HG02610 (cell line): ENCODE measurements at regions not wholly inside any gene's neighbourhood (a gene's known extent, or its start where the extent isn't known, plus 50 kb on each side); places are given as distances from the start of the nearest gene placed in this dataset.

Experiments used
- ATAC-seq: cut with Tn5 transposase; IDR thresholded peaks from one replicate; pipeline ENCODE4 v1.9.1; 2021; ENCODE audit warnings: mild to moderate bottlenecking, moderate library complexity; ENCODE audit not compliant: unreplicated experiment

GRCh38 chr5:110916381-110917049 lies 155.0 kb upstream of the TSLP start:
- ATAC-seq, result peak; percentile 81

- ATAC-seq, result no peak
These were observed 154.2 kb upstream of the TSLP start for GRCh38 chr5:110917161-110917875.

GRCh38 chr5:110918683-110919082 lies 152.8 kb upstream of the TSLP start:
- ATAC-seq, result no peak

DNA sequence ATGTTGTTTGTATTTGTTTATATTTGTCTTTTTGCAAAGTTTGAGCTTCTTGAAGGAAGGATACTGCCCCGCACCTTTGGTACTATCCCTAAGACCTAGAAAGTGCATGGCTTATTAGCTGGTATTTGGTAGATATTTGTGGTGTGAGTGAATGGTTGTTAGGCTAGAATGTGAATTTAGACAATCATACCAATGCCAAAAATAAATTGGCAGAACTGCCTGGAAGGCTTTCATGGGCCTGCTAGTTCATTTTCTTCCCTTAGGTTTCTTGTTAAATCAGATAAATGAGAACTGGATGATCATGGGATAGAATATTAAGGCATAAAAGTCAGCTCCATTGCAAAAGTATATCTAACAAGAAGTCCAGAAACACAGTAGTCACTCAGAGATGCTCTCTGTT lies 147.5 kb upstream of the TSLP start:
- ATAC-seq, result no peak

GRCh38 chr5:110925398-110925797 lies 146.1 kb upstream of the TSLP start:
- no peak for ATAC-seq

- no peak for ATAC-seq
These were observed 145.6 kb upstream of the TSLP start for GRCh38 chr5:110925916-110926315.

GRCh38 chr5:110932755-110933488 lies 138.6 kb upstream of the TSLP start:
- peak; percentile 97 for ATAC-seq

DNA sequence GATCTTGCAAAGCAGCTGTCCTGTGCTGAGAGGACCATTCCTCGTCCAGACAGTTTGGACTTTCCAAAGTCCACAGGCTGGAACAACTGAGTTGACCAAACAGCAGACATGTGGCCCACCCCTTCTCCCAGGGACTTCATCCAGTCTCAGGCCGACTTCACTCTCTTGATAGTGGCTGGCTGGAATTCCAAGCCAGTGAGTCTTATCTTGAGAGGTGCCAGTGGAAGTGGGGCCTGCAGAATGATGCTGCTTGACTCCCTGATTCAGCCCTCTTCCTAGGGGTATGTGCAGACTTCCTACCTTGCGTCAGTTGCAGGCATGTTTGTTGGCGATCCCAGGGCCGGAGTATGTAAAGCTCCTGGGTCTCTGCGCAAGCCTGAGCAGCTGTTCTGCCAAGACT lies 131.4 kb upstream of the TSLP start:
- ATAC-seq, result no peak

GRCh38 chr5:110945874-110946436 lies 125.6 kb upstream of the TSLP start:
- ATAC-seq, result no peak

DNA sequence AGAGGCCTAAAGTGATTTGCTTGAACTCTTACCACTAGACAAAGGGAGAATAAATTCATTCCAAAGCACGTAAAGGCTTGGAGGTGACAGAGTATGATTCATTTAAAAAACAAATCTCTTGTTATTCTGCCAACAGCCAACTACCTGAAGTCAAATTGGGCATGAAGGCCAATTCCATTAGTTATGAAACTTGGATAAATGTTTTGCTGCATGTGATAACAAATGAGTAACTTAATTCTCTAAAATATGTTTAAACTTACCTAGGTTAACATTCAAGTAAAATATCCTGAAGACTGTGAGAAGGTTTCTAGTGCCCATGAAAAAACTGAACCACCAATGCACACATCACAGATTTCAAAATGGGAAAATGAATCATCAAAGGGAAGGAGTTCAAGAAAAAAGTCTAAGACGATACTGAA lies 120.1 kb upstream of the TSLP start:
- ATAC-seq, result no peak

DNA sequence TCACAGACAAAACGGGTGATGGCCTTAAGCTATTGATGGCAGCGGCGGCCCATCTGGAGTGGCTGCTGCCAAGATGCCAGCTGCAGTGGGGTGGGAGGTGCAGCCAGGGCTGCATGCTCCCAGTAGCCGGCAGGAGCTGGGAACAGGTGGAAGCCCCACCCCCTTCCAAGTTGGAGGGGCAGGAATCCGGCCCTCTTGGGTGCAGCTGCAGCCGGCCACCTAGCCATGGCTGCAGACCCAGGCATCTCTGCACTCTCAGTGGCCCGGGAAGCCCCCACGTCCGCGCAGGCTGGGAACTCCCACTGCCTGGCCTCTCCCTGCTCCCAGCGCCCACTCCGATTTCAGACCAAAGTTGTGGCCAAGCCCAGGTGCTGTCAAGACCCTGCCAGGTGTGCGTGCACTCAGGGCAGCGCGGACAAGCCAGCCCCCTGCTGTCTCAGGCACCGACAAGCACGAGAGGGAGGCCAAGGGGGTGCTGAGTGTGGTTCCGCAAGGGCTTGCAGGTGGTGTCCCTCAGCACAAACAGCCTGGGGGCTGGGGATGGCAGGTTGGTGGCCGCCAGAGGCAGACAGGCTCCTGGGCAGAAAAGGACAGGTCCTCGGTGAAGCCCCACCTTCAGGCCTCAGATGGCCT lies 115.1 kb upstream of the TSLP start:
- no peak for ATAC-seq

DNA sequence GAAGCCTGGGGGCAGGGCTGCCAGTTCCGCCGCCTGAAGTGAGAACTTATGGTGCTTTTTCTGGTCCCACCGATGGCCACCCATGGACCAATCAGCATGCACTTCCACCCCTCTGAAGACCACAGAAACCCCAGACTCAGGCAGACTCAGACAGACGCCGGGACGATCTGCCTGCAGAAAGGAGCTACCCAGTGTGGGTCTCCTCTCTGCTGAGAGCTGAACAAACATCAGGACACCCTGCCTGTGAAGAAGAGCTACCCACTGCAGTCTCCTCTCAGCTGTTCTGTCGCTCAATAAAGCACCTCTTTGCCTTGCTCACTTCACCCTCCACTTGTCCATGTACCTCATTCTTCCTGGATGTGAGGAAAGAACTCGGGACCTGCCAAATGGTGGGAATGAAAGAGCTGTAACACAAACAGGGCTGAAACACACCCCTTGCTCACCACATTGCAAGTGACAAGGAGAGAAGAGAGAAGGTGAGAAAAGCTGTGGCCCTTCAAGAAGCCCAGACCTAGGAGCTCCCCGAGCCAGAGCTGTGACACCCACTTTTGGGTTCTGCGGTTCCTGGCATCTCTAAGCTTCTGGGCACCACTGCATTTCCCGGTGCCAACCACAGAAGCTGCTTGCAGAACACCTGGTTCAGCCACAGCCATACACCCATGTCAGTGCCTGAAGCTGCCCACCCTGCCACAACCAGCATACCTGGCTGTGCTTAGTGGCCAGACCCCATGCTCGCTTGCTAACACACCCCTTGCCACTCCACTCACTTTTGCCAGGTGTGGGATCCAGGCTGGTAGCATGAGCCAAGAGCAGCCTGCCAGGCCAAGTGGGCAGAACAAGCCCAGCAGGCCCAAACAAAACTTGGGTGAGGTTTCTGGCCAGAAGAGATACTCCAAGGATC lies 114.3 kb upstream of the TSLP start:
- ATAC-seq, result no peak

GRCh38 chr5:110957934-110958333 lies 113.6 kb upstream of the TSLP start:
- no peak for ATAC-seq

- ATAC-seq, result no peak
These were observed 108.0 kb upstream of the TSLP start for GRCh38 chr5:110963495-110963894.

DNA sequence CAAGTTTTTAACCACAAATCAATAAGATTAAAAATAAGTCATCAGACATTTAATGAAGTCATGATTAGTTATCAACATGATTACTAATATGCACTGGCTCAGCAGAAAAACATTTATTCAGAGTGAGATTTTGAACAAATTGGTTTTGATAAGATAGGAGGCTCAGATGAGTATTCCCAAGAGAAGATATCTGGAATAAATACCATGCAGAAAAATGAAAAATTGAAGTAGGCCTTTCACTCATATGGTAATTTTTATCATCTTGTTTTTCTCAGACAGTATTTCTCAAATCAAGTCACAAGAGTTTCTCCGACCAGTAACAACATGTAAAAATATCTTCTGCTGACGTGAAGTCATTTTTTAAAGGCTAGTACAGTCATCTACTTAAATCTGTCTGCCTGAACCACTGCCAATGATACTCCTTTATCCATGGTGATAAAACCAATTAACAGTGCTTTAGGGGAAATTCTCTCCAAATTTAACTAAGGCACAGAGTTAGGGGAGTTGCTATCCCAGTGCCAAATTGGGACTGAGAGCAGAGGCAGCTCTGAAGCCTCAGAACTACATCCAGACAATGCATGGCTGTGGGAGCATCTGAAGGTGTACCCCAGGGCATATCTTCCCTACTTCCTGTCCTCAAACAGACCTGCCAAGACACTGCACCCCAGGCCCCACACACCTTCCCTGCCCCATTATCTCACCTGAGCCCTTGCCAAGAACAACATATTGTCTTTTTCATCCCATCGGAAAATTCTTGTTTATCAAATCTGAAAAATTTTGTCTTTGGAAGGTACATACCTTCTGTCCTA lies 105.5 kb upstream of the TSLP start:
- ATAC-seq, result no peak

- ATAC-seq, result no peak
These were observed 103.1 kb upstream of the TSLP start for GRCh38 chr5:110968246-110969005.

- no peak for ATAC-seq
These were observed 102.0 kb upstream of the TSLP start for GRCh38 chr5:110969502-110969901.

GRCh38 chr5:110973510-110973909 lies 98.0 kb upstream of the TSLP start:
- ATAC-seq, result no peak

DNA sequence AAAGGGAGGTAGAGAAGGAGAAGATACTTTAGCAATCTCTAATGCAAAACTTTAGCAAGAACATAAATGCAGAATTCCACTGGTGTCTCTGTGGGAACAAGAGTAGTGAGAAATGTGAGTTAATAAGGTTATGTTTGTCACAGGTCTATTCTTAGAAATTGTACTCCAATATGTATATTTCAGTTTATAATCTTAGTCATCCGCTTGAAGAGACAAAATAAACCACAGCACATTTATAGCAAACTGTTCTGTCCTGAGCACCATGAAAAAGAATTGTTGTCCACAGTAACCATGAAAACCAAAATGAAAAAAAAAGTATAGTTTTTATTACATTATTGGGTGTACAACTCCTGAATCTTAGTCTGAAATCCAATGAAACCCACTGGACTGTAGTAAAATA lies 93.6 kb upstream of the TSLP start:
- no peak for ATAC-seq
